ENCODE measurements at regions not wholly inside any gene's neighbourhood (a gene's known extent, or its start where the extent isn't known, plus 50 kb on each side); places are given as distances from the start of the nearest gene placed in this dataset.
A peak's percentile ranks its signal among the peaks of the same experiment; 100 is the strongest.

DNA sequence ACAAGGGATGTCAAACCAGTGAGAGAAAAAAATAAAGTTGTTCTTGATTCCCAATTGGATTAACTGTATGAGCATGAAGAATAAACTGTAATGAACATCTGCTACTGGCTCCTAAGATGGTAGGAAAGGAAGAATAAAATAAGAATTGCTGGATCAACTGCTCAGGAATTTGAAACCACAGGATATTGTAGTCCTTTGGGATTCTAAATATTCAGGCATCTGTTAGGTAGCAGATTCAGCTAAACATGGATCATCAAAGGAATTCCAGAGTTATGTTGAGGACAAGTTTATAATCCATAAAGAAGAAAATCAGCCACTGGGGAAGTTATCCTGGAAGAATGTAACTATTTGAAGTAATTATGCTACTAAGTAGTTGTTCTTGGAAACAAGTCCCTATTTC, 65.8 kb downstream of the ISL1 start:
- no peak for DNase-seq (ENCODE audit: low spot score)

DNA sequence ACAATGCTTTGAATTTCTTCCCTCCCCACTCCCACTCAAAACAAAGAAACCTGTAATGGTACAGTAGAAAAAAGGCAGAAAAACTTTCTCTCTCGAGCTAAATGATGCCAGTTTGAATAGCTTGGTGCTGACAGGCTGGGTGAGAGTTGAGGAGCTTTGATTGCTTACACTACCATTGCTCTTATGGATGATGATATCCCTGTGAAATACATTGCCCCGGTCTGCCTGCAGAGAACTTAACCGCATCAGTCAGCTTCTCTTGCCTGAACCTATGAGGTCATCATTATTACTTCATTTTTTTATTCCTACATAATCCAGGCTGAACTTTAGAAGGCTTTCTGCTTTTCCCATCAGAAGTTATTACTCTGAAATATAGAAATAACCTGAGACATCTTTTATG, 69.3 kb downstream of the ISL1 start:
- no peak for DNase-seq (ENCODE audit: low spot score)

DNA sequence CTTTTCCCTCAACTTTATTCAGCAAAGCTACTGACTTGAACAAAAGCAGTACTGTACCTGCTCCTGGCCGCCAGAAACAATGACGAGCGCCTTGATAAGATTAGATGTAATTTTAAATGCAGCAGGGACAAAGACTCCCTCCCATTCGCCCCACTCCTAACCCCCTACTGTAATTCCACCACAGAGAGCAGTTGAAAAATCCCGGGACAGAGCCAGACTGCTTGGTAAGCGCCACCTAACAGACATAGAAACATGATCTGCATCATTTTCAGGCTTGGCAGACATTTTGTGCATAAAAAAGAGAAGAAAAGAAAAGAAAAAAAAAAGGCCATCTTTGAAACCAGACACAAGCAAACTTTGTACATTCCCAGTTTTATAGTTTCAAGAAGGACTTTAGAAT, 81.9 kb downstream of the ISL1 start:
- DNase-seq (ENCODE audit: low spot score) = no peak

DNA sequence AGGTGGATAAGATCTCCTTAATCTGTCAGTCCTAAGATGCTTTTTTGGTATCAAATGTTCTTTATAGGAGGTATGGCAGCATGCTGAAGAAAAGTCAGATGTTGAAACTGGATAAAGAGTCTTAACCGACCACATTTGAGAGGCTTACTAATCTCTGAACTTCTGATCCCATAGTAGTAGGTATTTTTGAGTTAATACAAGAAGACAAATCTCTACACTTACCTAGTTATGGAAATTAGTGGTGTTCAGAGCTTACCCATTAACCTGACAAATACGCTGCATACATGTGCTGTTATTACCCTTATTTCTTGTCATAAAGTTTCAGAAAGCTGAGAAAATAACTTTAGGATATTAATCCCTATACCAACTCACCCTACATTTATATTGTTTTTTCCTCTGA, 83.0 kb downstream of the ISL1 start:
- no peak for DNase-seq (ENCODE audit: low spot score)

DNA sequence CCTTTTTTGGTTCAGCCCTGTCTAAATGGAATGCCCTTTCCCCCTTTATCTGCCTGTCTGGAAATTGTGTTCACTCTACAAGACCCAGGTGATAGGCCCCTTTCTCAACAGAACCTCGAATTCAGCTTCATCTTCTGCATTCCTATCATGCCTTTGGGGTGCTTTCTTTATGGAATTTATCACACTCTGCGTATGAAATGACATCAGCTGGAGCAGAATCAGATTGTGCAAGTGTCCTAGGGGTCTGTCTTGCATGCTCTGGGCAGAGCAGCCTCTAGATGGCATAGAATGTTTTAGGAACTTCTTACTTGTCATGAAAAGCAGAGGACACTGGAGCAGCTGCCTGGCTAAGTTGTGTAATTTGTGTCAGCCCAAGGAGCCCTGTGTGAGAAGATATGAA, 84.9 kb downstream of the ISL1 start:
- no peak for DNase-seq (ENCODE audit: low spot score)

DNA sequence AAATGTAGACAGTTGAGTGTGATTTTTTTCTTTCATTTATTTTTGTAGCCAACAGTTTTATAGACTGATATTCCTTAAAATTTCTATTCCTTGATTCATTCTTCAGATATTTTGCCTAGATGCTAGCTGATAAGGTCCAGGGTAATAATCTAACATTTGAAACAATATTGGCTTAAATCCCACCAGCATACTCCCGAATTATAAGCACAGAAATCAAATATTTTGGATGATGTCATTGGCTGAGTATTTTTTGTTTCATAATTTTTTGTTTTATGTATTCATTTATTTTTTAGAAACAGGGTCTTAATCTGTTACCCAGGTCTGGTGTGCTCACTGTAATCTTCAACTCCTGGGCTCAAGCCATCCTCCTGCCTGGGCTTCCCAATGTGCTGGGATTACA, 88.4 kb downstream of the ISL1 start:
- no peak for DNase-seq (ENCODE audit: low spot score)

DNA sequence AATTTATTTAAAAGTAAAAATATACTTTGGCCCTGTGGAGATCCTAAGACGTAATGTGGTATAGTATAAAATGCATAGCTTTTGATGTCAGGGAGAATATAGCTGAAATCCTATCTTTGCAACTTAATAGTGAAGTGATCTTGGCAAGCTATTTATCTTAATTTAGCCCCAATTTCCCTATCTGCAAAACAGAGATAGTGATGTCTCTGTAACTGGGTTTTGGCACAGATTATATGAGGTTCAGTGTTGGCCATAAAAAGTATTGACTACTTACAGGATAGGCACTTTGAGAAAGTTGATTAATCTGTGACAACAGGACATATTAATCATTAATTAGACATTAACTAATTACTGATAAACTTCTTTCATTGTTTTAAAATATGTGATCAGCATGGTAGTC, 89.2 kb downstream of the ISL1 start:
- DNase-seq (ENCODE audit: low spot score) = no peak

DNA sequence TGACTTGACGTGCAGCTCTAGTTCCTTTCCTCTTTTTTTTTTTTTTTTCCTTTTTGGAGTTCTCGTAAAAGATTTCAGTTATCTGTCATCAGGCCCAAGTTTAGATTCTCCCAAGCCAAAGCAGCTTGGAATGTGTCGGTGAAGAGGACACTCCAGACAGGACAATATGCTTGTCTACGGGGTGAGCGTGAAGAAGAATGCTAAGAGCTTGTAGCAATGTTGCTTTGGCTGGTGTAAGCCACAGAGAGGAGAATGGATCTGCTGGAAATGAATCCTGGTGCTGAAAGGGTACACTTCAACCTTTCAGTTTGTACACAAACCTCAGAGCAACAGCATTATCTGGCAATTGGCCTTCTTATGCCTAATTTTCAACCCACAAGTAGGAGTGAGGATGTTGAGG, 92.4 kb downstream of the ISL1 start:
- DNase-seq (ENCODE audit: low spot score) = no peak

DNA sequence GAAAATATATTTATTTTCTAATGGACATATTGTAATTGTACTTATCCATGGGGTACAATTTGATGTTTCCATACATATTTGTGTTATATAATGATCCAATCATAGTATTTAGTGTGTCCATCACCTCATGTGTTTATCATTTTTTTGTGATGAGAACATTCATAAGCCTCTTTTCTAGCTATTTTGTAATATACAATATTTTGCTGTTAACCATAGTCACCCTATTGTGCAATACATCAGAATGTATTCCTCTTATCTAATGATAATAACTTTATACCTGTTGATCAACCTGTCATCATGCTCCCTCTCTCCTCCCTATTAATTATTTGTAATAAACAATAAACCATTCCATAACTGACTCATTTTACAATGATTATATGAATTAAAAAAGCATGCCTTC, 93.2 kb downstream of the ISL1 start:
- DNase-seq (ENCODE audit: low spot score) = no peak

DNA sequence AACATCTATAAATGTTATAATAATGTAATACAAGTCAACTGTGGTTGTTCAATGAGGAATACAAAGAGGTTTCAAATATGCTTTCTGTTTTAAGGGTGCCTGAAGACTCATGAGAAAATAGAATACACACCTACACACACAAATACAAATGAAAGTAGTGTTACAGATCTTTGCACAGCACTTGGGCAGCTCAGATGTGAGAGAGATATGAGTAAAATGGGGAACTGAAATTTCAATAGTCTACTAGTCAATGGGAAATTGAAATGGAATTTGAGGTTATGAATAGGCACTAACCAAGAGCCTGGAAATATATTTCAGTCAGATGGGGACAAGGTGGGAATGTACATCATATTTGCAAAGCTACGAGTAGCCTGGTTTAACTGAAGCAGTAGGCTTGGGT, 96.6 kb downstream of the ISL1 start:
- no peak for DNase-seq (ENCODE audit: low spot score)

DNA sequence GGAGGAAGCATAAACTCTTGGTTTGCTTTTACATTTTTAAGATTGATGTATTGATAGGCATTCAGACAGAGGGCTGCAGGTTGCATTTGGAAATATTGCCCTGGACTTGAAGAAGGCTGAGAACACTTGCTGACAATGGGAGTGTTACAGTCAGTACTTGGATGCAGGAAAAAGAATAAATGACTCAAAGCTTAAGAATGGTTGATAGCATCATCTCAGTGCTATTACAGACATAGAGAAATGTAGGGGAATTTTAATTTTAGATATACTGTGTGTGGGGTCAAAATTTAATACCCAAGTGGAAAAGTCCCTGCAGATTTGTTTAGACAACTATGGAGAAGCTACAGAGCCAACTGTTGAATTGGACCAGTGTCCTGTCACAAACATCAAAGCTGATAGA, 101.1 kb downstream of the ISL1 start:
- DNase-seq (ENCODE audit: low spot score) = no peak

DNA sequence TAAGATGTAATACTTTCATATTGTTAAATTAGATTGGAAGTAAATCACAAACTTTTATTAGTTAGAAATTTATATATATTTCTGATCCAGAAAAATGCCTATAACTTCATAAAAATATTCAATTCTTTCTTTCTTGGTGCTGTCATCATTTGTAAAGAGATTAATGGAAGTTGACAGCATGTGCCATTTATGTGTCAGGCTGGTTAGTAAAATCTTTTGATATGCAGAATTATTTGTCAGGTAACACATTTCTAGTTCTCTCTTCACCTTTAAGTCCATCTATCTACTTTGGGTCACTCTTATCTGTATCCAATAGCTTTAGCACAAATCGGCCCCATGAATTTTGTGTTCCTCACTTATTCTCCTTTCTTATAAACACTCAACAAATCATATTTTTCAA, 102.9 kb downstream of the ISL1 start:
- no peak for DNase-seq (ENCODE audit: low spot score)

DNA sequence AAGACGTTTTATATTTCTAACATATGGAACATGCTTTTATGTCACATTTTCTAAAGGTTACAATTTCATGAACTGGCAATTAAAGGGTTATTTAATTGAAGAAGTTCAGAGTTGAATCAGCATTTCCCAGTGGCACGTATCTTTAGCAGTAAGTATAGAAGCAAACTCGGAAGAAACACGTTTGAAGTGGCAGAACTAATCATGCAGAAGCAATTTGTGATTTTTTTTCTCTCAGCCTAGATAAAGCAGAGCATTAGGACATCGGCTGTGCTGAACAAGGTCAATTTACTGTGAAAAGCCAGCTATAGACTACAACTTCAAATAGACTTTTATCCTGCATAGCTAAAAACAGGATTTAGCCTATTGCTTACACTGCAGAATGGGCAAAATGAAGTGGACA, 104.7 kb downstream of the ISL1 start:
- no peak for DNase-seq (ENCODE audit: low spot score)

DNA sequence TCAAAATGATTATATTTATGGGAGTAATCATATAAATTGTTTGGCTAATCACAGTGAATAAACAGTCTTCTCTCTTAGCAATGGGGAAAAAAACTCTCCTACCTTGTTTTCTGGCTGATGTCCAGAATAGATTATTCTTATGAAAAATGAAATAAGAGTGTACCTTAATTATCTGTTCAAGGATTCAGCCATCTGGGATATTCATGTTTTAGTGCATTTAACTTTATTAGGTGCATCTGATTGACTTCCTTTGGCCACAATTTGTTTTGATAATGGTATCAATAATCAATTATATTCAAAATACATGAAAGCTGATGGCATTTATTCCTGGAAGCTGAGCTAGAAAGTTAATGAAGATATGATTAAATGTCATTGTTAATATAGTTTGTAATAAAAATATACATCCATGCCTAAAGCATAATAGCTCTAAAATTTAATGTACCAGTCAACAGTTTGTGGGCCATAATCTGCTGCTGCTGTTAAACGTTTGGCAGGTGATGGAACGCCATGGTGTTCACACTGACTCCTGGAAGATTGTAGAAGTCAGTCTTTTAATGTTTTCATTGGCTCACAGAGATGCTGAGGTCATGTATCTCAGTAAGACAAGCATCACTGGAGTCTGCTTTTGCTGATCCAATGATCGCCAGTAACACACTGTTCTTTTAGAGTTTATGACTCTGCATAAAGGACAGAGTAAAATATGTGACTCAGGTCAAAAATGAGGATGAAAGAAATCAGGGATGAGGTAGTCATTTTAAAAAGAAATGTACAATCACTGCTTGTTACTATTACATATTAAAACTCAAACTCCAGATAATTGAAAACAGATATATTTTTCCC, 105.8 kb downstream of the ISL1 start:
- DNase-seq (ENCODE audit: low spot score) = no peak

DNA sequence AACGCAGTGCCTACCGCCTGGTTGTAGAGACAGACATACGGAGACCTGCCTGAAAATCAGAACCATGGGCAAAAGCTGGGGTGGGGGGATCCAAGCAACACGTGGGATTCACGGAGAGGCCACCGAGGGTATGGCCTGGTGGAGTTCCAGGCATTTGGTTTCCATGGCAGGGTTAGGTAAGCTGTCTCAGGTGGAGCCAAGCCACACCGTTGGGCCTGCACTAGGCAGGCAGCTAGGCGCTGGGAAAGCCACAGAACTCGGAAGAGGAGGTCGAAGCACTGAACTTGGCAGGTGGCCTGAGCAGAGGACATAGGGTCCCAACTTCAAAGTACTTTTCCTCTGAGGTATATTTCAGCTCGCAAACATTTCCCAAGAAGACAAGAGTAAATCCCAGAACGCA, 111.6 kb downstream of the ISL1 start:
- no peak for DNase-seq (ENCODE audit: low spot score)

DNA sequence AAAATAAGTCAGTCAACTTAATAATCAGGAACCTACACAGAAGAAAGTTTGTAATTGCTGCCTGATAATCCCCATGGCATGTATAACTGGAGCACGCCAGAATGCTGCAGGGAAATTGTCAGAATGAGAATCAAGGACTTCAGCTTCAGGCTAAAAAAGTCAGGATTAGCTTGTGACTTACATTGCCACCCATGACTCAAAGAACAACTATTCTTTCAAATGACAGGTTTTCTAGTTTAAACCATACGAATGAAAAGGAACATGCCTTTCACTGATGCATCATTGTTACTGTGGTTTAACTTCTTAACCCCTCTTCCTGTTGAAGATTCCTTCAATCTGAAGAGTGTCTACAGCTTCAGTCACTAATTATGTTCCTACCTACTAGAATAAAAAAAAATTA, 112.4 kb downstream of the ISL1 start:
- DNase-seq (ENCODE audit: low spot score) = peak; percentile 10

DNA sequence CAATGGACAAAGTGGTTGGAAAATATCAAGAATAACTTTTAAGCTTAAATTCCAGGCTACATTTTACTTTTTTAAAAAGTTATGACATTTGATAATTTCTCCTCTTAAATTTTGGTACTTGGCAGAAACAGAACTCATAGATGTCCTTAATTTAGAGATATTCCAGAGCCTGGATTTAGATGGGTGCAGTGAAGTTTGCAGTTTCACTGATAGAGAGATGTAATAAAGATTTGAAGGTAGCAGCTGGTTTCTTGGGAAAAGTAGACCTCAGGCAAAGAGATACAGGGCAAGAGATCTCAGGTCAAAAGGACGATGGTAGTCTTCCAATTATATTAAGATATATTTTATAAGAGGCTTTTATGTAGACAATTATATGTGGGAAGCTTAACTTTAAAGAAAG, 134.6 kb downstream of the ISL1 start:
- DNase-seq (ENCODE audit: low spot score) = no peak

DNA sequence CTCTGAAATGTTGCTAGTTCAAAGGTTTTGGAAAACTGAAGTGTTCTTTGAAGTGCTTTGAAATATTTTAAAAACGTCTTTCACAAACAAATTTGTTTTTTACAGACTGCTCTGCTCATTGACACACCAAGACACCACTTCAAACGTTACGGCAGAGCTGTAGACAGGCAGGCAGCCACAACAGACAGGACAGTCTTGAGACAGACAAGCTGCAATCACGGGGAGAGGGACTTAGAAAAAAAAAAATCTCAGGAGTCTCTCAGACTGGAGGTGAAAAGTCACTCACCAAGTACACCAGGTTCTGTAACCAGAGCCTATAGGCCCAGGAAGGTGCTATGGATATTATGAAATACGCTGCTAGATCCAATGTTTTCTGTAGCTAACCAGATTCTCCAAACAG, 135.4 kb downstream of the ISL1 start:
- no peak for DNase-seq (ENCODE audit: low spot score)

DNA sequence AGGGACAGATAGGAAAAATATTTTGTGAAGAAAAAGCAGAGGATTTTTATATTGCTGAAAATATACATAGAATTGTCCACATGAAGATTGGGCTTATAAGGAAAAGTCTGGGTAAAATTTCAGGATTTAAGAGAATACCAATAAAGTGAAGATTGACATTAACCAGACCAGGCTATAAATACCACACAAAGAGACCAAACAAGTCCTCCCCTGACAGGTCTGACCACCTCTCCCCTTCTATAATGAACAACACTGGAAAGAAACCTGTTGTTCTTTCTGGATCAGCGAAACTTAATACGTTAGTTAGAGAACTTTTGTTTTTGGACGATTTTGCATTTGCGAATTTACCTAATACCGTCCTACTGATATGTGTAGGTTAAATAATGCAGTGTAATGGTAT, 138.3 kb downstream of the ISL1 start:
- no peak for DNase-seq (ENCODE audit: low spot score)

DNA sequence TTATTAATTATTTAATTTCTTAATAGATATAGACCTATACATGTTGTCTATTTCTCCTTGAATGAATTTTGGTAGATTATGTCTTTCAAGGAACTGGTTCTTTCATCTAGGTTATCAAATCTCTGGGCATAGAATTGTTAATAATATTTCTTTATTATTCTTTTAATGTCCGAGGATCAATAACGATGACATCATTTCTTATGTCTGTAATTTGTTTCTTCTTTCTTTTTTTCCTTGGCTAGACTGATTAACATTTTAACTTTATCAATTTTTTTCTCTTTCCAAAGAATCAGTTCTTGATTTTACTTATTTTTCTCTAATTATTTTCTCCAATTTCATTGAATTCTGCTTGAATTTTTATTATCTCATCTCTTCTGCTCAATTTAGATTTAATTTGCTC, 156.0 kb downstream of the ISL1 start:
- DNase-seq (ENCODE audit: low spot score) = no peak

DNA sequence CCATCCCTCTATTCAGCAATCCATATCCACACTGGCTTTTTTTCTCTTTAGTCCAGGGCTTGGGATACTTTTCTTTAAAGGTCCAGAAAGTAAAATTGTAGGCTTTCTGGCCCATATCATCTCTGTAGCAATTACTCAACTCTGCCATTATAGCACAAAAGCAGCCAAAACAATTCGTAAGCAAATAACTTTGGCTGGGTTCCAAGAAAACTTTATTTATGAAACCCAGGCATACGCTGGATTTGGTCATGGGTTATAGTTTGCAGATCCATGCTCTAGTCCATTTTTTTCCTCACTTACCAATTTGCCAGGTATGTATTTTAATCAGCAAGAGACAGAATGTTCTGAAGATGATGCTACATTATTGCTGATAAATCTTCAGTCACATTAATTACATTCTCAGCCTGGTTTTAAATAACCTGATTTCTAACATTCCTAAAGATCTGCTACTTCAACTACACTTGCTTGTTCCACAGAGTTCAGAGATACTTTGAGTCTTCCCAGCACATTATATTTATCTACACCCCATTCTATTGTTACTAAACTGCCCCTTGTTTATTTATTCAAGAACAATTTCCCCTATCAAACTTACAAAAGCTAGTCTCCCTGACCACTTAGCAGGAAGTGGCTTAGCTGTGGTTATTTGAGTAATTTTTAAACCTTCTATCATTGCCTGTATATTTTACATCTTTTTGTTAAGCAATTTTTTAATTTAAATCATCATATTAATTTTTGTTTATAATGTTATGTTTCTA, 161.0 kb downstream of the ISL1 start:
- no peak for DNase-seq (ENCODE audit: low spot score)

DNA sequence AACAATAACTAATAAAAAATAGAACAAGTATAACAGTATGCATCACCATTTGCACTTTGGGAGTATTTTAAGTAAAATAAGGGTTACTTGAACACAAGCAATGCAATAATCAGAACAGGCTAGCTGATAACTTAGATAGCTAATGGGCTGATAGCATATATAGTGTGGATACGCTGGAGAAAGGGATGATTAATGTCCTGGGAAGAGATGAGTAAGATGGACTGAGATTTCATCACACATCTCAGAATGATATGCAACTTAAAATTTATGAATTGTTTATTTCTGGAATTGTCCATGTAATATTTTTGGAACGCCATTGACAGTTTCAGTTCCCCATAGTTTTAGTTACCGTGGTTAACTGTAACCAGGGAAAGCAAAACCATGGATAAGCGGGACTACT, 173.6 kb downstream of the ISL1 start:
- DNase-seq (ENCODE audit: low spot score) = no peak

DNA sequence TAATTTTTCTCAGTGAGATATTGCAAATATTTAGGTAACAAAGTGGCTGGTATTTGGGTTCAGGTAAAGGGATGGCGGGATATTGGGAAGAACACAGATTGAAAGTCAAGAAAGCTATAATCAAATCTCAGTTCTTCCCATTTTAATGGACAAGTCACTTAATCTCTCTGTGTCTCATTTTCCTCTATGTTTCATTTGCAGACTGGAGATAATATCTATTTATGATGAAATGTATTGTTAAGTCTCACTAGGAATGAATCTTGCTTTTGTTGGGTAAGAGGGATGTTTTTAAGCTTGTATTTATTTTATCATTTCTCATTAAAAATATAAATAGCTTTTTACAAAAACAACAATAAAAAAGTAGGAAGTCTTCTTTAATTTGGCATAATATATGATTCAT, 175.4 kb downstream of the ISL1 start:
- DNase-seq (ENCODE audit: low spot score) = no peak

DNA sequence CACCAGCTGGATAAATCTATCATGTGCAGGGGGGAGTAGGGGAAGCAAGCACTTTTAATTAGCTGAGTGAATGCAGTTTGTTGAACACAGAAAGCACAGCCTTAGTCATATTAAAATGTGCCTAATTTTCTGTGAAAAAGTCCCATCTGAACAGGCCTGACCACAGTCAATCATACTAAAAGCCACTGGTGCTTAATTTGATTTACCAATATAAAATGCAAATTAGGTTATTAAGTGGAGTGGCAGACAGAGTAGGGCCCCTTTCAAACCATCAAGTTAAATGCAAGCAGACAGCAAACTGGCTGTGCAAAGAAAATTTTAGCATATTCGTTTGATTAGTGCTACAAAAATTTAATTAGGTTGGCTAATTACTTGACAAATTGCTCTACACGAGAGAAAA, 176.1 kb downstream of the ISL1 start:
- no peak for DNase-seq (ENCODE audit: low spot score)
